ENCODE measurements at regions not wholly inside any gene's neighbourhood (a gene's known extent, or its start where the extent isn't known, plus 50 kb on each side); places are given as distances from the start of the nearest gene placed in this dataset.

DNA sequence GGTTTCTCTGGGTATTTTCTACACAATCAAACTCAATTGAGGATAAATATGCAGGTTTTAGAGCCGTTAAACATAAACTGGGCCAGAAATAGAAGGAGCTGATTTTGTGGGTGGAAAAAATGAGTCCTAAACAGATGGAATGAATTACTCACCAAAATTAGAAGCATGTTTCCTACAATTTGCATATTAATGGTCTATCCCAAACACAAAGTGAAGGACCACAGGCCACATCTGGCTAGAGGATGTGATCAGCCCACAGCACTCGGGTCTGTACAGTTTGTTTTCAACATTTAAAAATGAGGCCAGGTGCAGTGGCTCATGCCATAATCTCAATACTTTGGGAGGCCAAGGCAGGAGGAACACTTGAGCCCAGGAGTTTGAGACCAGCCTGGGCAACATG, 296.3 kb downstream of the PREX1 start:
- DNase-seq (ENCODE audit: low read depth, low spot score), result no peak
- TF ChIP-seq YY1 (IDR thresholded peaks at IDR 0.05; ENCODE audit: insufficient read depth, insufficient read length) (no peak), SUZ12 (IDR thresholded peaks at IDR 0.05; ENCODE audit: extremely low read depth, insufficient read depth, insufficient read length) (no peak), ZNF274 (IDR thresholded peaks at IDR 0.05; ENCODE audit: low read depth, low read length) (no peak)
- no peak overlapping the region for H3K4me3 ChIP-seq (ENCODE audit: insufficient read length, low read depth)
- no peak overlapping the region for H3K9ac ChIP-seq (ENCODE audit: insufficient read length, low read depth)
- no peaks in the 10 kb centered on the region for H3K9me3 ChIP-seq (ENCODE audit: insufficient read depth, low read length)
- H3K36me3 ChIP-seq (ENCODE audit: insufficient read depth, insufficient read length, low read length), result no peaks in the 10 kb centered on the region
- peaks cover 2% of the 10 kb centered on the region for H3K4me1 ChIP-seq (ENCODE audit: insufficient read depth, insufficient read length)
- no peaks in the 10 kb centered on the region for H3K27me3 ChIP-seq (ENCODE audit: insufficient read depth, insufficient read length)

DNA sequence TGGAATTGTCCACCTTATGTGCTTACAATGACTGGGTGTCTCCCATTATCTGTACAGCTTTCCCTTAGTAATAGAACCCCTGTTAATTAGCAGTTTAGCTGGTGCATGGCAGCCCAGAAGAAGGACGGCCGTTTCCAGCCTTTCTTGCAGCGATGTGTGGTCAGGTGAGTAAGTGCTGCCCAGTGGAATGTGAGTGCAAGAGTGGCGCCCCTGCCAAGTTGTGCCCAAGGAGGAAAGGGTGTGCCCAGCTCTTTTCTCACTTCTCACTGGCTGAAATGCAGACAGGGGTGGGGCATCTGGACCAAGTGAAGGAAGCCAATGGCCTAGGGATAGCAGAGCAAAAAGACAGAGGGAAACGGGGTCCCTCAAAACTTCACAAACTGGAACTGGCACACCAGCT, 296.8 kb downstream of the PREX1 start:
- no peaks in the 10 kb centered on the region for H3K36me3 ChIP-seq (ENCODE audit: insufficient read depth, insufficient read length, low read length)
- H3K27me3 ChIP-seq (ENCODE audit: insufficient read depth, insufficient read length), result no peaks in the 10 kb centered on the region
- H3K4me1 ChIP-seq (ENCODE audit: insufficient read depth, insufficient read length), result peaks cover 2% of the 10 kb centered on the region
- no peaks in the 10 kb centered on the region for H3K9me3 ChIP-seq (ENCODE audit: insufficient read depth, low read length)
- no peak overlapping the region for H3K4me3 ChIP-seq (ENCODE audit: insufficient read length, low read depth)
- no peak overlapping the region for H3K9ac ChIP-seq (ENCODE audit: insufficient read length, low read depth)
- DNase-seq (ENCODE audit: low read depth, low spot score), result no peak
- TF ChIP-seq SUZ12 (IDR thresholded peaks at IDR 0.05; ENCODE audit: extremely low read depth, insufficient read depth, insufficient read length), result no peak
- TF ChIP-seq YY1 (IDR thresholded peaks at IDR 0.05; ENCODE audit: insufficient read depth, insufficient read length), result no peak
- TF ChIP-seq ZNF274 (IDR thresholded peaks at IDR 0.05; ENCODE audit: low read depth, low read length), result no peak

DNA sequence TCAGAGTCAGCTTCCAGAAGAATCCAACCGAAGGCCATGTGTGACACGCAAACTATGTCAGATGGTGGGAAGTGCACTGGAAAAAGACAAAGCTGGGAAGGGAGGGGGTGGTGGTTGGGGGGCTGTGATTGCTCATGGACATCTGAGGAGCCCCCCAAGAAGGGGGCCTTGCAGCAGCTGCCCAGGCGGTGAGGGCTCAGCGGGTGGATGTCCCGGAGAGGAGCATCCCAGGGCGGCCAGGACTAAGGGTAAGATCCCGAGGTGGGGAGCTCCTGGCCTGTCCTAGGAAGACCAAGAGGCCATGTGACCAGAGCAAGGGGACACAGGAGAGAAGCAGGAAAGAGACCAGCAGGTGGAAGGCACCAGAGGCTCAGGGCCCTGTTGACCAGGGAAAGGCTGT, 299.5 kb downstream of the PREX1 start:
- Histone ChIP-seq H3K4me3 (ENCODE audit: insufficient read length, low read depth) (no peak overlapping the region), H3K4me1 (ENCODE audit: insufficient read depth, insufficient read length) (peaks cover 2% of the 10 kb centered on the region), H3K9me3 (ENCODE audit: insufficient read depth, low read length) (no peaks in the 10 kb centered on the region), H3K9ac (ENCODE audit: insufficient read length, low read depth) (no peak overlapping the region), H3K36me3 (ENCODE audit: insufficient read depth, insufficient read length, low read length) (no peaks in the 10 kb centered on the region), H3K27me3 (ENCODE audit: insufficient read depth, insufficient read length) (no peaks in the 10 kb centered on the region)
- TF ChIP-seq YY1 (IDR thresholded peaks at IDR 0.05; ENCODE audit: insufficient read depth, insufficient read length) (no peak), ZNF274 (IDR thresholded peaks at IDR 0.05; ENCODE audit: low read depth, low read length) (no peak), SUZ12 (IDR thresholded peaks at IDR 0.05; ENCODE audit: extremely low read depth, insufficient read depth, insufficient read length) (no peak)
- DNase-seq (ENCODE audit: low read depth, low spot score), result no peak

GRCh38 chr20:48527771-48528170, 300.0 kb downstream of the PREX1 start:
- Histone ChIP-seq H3K9ac (ENCODE audit: insufficient read length, low read depth) (no peak overlapping the region), H3K36me3 (ENCODE audit: insufficient read depth, insufficient read length, low read length) (no peaks in the 10 kb centered on the region), H3K4me1 (ENCODE audit: insufficient read depth, insufficient read length) (peaks cover 2% of the 10 kb centered on the region), H3K9me3 (ENCODE audit: insufficient read depth, low read length) (0 out of 2 replicates have a peak, but pooled peaks cover 1% of the 10 kb centered on the region), H3K27me3 (ENCODE audit: insufficient read depth, insufficient read length) (no peaks in the 10 kb centered on the region), H3K4me3 (ENCODE audit: insufficient read length, low read depth) (no peak overlapping the region)
- no peak for DNase-seq (ENCODE audit: low read depth, low spot score)
- TF ChIP-seq ZNF274 (IDR thresholded peaks at IDR 0.05; ENCODE audit: low read depth, low read length) (no peak), SUZ12 (IDR thresholded peaks at IDR 0.05; ENCODE audit: extremely low read depth, insufficient read depth, insufficient read length) (no peak), YY1 (IDR thresholded peaks at IDR 0.05; ENCODE audit: insufficient read depth, insufficient read length) (no peak)

DNA sequence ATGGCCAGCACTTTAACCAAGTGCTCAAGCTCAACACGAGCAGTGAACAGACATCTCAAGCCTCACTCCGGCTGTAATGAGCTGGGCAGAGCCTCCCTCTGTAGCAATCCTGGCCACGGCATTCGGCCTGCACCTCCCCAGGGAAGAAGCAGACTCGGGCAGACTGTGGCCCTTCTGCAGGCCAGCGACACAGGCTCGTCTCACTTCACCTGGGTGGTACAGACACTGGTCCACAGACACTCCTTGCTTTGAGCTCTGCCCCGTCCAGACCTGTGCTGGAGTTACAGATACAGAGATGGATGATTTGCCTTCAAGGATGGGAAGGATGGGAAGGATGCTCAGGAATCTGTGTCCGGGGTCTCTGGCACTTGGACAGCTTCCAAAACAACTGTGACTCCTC, 300.9 kb downstream of the PREX1 start:
- no peak for DNase-seq (ENCODE audit: low read depth, low spot score)
- Histone ChIP-seq H3K9ac (ENCODE audit: insufficient read length, low read depth) (no peak overlapping the region), H3K4me3 (ENCODE audit: insufficient read length, low read depth) (no peak overlapping the region), H3K9me3 (ENCODE audit: insufficient read depth, low read length) (0 out of 2 replicates have a peak, but pooled peaks cover 4% of the 10 kb centered on the region), H3K36me3 (ENCODE audit: insufficient read depth, insufficient read length, low read length) (no peaks in the 10 kb centered on the region), H3K27me3 (ENCODE audit: insufficient read depth, insufficient read length) (no peaks in the 10 kb centered on the region), H3K4me1 (ENCODE audit: insufficient read depth, insufficient read length) (peaks cover 2% of the 10 kb centered on the region)
- TF ChIP-seq ZNF274 (IDR thresholded peaks at IDR 0.05; ENCODE audit: low read depth, low read length) (no peak), YY1 (IDR thresholded peaks at IDR 0.05; ENCODE audit: insufficient read depth, insufficient read length) (no peak), SUZ12 (IDR thresholded peaks at IDR 0.05; ENCODE audit: extremely low read depth, insufficient read depth, insufficient read length) (no peak)

DNA sequence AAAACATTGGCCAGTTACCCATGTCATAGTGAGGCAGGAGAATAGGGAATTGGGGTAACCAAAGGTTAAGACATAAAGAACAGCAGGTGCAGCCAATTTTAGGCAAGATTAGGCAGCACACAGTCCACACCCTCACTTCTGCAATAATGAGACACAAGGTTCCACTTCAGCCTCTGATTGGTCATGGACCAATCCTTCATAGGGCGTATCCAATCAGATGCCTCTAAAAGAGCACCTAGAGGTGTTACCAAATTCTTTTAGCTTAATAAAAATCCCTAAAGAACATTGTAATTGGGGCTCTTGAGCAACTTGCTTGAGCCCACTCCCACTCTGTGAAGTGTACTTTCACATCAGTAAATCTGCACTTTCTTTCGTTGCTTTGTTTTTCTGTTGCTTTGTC, 302.4 kb downstream of the PREX1 start:
- TF ChIP-seq SUZ12 (IDR thresholded peaks at IDR 0.05; ENCODE audit: extremely low read depth, insufficient read depth, insufficient read length) (no peak), ZNF274 (IDR thresholded peaks at IDR 0.05; ENCODE audit: low read depth, low read length) (no peak), YY1 (IDR thresholded peaks at IDR 0.05; ENCODE audit: insufficient read depth, insufficient read length) (no peak)
- no peaks in the 10 kb centered on the region for H3K27me3 ChIP-seq (ENCODE audit: insufficient read depth, insufficient read length)
- no peak overlapping the region for H3K4me3 ChIP-seq (ENCODE audit: insufficient read length, low read depth)
- peaks cover 2% of the 10 kb centered on the region for H3K4me1 ChIP-seq (ENCODE audit: insufficient read depth, insufficient read length)
- no peaks in the 10 kb centered on the region for H3K36me3 ChIP-seq (ENCODE audit: insufficient read depth, insufficient read length, low read length)
- 0 out of 2 replicates have a peak, but pooled peaks cover 4% of the 10 kb centered on the region for H3K9me3 ChIP-seq (ENCODE audit: insufficient read depth, low read length)
- DNase-seq (ENCODE audit: low read depth, low spot score), result no peak
- H3K9ac ChIP-seq (ENCODE audit: insufficient read length, low read depth), result no peak overlapping the region

GRCh38 chr20:48524582-48524981, 303.2 kb downstream of the PREX1 start:
- no peaks in the 10 kb centered on the region for H3K36me3 ChIP-seq (ENCODE audit: insufficient read depth, insufficient read length, low read length)
- no peak for DNase-seq (ENCODE audit: low read depth, low spot score)
- H3K9ac ChIP-seq (ENCODE audit: insufficient read length, low read depth), result no peak overlapping the region
- TF ChIP-seq YY1 (IDR thresholded peaks at IDR 0.05; ENCODE audit: insufficient read depth, insufficient read length), result no peak
- no peak for TF ChIP-seq SUZ12 (IDR thresholded peaks at IDR 0.05; ENCODE audit: extremely low read depth, insufficient read depth, insufficient read length)
- no peak for TF ChIP-seq ZNF274 (IDR thresholded peaks at IDR 0.05; ENCODE audit: low read depth, low read length)
- H3K27me3 ChIP-seq (ENCODE audit: insufficient read depth, insufficient read length), result no peaks in the 10 kb centered on the region
- peaks cover 2% of the 10 kb centered on the region for H3K4me1 ChIP-seq (ENCODE audit: insufficient read depth, insufficient read length)
- H3K9me3 ChIP-seq (ENCODE audit: insufficient read depth, low read length), result 0 out of 2 replicates have a peak, but pooled peaks cover 4% of the 10 kb centered on the region
- no peak overlapping the region for H3K4me3 ChIP-seq (ENCODE audit: insufficient read length, low read depth)
